ENCODE measurements at regions not wholly inside any gene's neighbourhood (a gene's known extent, or its start where the extent isn't known, plus 50 kb on each side); places are given as distances from the start of the nearest gene placed in this dataset.
"Not testable (repeated sequence)": the region's sequence is repeated elsewhere in the genome, so short reads cannot be mapped to it uniquely, and the experiment has no call there.

DNA sequence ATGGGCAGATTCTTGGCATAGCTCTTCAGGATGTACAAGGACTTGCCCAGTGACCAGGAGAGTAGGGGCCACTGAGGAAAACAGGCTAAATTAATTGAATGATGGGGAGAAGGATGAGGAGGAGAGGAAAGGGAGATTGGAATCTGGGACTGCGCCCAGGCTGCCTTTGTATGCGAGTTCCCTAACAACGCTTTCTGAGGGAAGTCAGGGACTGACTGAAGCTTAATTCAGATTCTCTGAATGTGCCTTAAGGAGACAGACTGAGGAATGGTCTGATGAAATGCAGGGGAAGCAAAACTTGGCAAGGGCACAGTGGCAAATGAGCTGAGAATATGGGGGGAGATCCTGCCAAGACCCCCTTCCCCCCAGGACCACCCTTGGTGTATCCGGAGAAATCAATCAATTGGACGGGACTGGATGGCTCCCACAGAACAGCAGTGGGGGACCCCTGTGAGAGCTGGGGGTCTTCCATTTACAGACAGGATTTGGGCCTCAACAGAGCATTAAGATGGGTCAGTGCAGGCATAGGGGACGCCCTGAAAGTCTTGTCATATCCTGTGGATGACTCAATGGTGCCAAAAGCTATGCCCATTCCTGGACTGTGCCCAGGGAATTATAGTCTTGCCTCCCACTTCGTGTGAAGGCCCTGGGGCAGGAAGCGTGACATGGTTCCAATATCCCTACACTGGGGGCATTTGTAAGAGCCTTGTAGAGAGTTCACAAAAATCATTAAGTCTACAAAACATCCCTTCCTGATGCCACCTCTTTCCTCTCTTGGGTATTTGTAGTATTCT lies 215.5 kb upstream of the TNC start:
- intact Hi-C loops (cut with DNase I), result no loop called here

DNA sequence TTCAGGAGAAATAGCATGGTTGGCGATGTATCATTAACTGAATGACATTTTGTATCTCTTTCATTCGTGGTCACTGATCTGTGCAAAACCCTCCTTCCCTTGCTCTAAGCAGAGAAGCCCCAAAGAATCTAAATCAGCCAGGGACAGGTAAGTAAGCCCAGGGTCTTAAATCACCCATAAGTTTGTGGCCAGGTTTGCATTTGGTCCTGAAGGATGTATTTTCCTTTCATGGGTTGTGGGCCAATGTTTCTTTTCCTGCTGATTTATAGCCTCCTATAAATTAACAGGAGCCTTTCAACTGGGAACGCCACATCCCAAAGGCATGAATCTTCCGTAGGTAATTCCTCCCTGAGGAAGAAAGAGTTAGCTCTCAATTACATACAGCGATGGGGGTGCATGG lies 217.5 kb upstream of the TNC start:
- TF ChIP-seq, protein P1, sequence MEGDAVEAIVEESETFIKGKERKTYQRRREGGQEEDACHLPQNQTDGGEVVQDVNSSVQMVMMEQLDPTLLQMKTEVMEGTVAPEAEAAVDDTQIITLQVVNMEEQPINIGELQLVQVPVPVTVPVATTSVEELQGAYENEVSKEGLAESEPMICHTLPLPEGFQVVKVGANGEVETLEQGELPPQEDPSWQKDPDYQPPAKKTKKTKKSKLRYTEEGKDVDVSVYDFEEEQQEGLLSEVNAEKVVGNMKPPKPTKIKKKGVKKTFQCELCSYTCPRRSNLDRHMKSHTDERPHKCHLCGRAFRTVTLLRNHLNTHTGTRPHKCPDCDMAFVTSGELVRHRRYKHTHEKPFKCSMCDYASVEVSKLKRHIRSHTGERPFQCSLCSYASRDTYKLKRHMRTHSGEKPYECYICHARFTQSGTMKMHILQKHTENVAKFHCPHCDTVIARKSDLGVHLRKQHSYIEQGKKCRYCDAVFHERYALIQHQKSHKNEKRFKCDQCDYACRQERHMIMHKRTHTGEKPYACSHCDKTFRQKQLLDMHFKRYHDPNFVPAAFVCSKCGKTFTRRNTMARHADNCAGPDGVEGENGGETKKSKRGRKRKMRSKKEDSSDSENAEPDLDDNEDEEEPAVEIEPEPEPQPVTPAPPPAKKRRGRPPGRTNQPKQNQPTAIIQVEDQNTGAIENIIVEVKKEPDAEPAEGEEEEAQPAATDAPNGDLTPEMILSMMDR (IDR thresholded peaks at IDR 0.05), result no peak
- no peaks in the 10 kb centered on the region for H3K9me3 ChIP-seq
- H3K4me1 ChIP-seq, result no peaks in the 10 kb centered on the region
- H3K36me3 ChIP-seq, result no peaks in the 10 kb centered on the region
- H3K4me3 ChIP-seq, result no peak overlapping the region
- DNase-seq (no peak), ATAC-seq (no peak)
- no peak overlapping the region for H3K27ac ChIP-seq
- intact Hi-C loops (cut with DNase I), result no loop called here
- no peaks in the 10 kb centered on the region for H3K27me3 ChIP-seq

More for the DNA sequence above, 215.5 kb upstream of the TNC start:
- TF ChIP-seq, protein P1 (IDR thresholded peaks at IDR 0.05), result no peak
- DNase-seq (no peak), ATAC-seq (no peak)
- Histone ChIP-seq H3K27me3 (no peaks in the 10 kb centered on the region), H3K4me1 (no peaks in the 10 kb centered on the region), H3K9me3 (no peaks in the 10 kb centered on the region), H3K4me3 (no peak overlapping the region), H3K36me3 (no peaks in the 10 kb centered on the region), H3K27ac (no peak overlapping the region)

DNA sequence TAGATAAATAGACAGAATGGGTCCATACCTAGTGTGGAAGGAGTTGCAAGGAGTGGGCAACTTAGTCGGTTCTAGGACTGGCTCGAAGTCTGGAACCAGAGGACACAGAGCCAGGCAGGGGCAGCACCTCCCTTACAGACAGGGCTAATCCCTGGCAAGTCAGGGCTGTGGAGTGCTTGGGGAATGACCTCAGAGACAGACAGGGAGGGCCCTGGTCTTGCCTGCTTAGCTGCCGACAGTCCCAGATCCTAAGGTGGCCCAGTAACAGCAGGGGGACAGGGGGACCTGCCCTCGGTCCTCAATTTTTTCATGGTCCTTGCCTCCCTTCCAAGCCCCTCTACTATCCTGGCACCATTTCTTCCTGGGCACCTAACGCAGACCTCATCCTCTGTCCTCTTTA lies 222.4 kb upstream of the TNC start:
- Histone ChIP-seq H3K4me1 (no peaks in the 10 kb centered on the region), H3K36me3 (no peaks in the 10 kb centered on the region), H3K27me3 (no peaks in the 10 kb centered on the region), H3K4me3 (no peak overlapping the region), H3K27ac (no peak overlapping the region), H3K9me3 (no peaks in the 10 kb centered on the region)
- intact Hi-C loops (cut with DNase I), result no loop called here
- ATAC-seq (no peak), DNase-seq (no peak)
- TF ChIP-seq, protein P1 (IDR thresholded peaks at IDR 0.05), result no peak

DNA sequence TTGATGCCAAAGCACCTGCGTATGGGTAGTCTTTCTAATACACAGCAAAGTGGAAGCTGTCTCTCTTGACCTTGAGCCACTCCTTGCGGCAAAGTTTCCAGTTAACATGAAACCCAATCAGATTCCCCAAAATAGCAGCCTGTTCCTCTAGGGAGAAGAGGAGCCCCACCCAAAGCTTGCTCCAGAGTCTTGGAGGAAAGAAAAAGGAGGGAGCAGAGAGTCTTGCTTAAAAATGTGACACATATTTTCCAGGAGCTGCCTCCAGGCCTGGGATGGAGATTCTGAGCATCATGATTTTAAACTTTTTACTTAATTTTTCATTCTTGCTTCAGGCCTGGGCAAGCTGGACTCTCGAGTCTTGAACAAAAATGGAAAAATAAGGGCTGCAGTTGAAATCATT lies 223.5 kb upstream of the TNC start:
- Histone ChIP-seq H3K27ac (no peak overlapping the region), H3K27me3 (no peaks in the 10 kb centered on the region), H3K36me3 (no peaks in the 10 kb centered on the region), H3K4me3 (no peak overlapping the region), H3K9me3 (no peaks in the 10 kb centered on the region), H3K4me1 (no peaks in the 10 kb centered on the region)
- intact Hi-C loops (cut with DNase I), result no loop called here
- DNase-seq (no peak), ATAC-seq (no peak)
- TF ChIP-seq, protein P1 (IDR thresholded peaks at IDR 0.05), result no peak

DNA sequence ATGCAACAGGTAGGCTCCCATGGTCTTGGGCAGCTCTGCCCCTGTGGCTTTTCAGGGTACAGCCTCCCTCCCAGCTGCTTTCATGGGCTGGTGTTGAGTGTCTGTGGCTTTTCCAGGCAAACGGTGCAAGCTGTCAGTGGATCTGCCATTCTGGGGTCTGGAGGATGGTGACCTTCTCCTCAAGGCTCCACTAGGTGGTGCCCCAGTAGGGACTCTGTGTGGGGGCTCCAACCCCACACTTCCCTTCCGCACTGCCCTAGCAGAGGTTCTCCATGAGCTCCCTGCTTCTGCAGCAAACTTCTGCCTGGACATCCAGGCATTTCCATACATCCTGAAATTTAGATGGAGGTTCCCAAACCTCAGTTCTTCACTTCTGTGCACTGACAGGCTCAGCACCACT lies 229.8 kb upstream of the TNC start:
- H3K36me3 ChIP-seq; DNase-seq; H3K4me1 ChIP-seq; H3K27ac ChIP-seq; ATAC-seq; H3K27me3 ChIP-seq; intact Hi-C loops (cut with DNase I); H3K4me3 ChIP-seq; H3K9me3 ChIP-seq: not testable (repeated sequence)

DNA sequence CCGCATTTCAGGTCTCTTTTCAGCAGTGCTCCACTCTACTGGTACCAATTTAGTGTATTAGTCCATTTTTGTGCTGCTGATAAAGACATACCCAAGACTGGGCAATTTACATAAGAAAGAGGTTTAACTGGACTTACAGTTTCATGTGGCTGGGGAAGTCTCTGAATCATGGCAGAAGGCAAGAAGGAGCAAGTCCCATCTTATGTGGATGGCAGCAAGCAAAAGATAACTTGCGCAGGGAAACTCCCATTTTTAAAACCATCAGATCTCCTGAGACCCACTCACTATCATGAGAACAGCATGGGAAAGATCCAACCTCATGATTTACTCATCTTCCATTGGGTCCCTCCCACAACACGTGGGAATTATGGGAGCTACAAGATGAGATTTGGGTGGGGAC lies 231.0 kb upstream of the TNC start:
- intact Hi-C loops (cut with DNase I); H3K4me3 ChIP-seq; H3K27me3 ChIP-seq; H3K9me3 ChIP-seq; ATAC-seq; H3K4me1 ChIP-seq; H3K36me3 ChIP-seq; DNase-seq; H3K27ac ChIP-seq: not testable (repeated sequence)

DNA sequence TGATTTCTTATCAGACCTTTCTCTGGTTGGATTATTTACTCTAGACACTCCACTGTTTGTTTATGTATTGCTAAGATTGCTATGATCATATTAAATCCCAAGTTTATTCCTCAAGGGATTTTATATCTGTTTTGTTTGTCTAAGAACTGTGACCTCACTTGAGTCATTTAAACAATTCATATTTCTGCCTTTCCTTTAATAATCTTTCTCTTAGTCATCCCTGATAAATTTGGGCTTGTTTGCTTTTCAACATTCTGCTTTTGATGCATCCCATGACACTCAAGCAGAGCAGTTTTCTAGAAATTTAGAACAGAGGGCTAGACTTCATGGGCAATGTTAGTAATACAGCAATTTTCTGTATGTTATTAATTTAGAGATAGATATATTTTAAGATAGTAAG lies 231.6 kb upstream of the TNC start:
- intact Hi-C loops (cut with DNase I), result no loop called here

More for the DNA sequence above, 231.6 kb upstream of the TNC start:
- H3K36me3 ChIP-seq, result no peaks in the 10 kb centered on the region
- TF ChIP-seq, protein P1 (IDR thresholded peaks at IDR 0.05), result no peak
- no peaks in the 10 kb centered on the region for H3K9me3 ChIP-seq
- H3K27me3 ChIP-seq, result no peaks in the 10 kb centered on the region
- DNase-seq (no peak), ATAC-seq (no peak)
- no peak overlapping the region for H3K27ac ChIP-seq
- no peak overlapping the region for H3K4me3 ChIP-seq
- H3K4me1 ChIP-seq, result no peaks in the 10 kb centered on the region

All from upper lobe of right lung (tissue), 1 donor.